ENCODE measurements at regions not wholly inside any gene's neighbourhood (a gene's known extent, or its start where the extent isn't known, plus 50 kb on each side); places are given as distances from the start of the nearest gene placed in this dataset.

DNA sequence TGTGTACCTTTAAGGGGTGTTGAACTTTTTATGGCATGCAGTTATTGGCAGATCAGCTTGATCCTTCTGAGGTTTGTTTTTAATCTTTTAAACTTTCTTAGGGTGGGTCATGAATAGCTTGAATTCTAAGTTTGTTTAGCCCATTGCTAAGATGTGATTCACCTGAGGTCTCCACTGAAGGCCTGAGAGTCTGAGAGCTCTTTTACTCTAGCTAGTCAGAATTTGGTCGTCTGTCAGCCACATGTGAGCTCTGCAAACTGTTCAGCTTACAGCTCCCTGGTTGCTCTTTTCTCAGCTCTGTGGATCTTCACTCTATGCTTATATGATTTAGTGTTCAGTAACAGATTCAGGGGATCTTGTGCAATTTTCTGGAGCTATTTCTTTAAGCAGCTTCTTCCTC, 161.3 kb downstream of the ABHD5 start:
- no CpG with 5 or more reads among the region's 1 CpG for WGBS (ENCODE audit: insufficient coverage)
- no peak overlapping the region for H3K27ac Mint-ChIP-seq
- Histone ChIP-seq H4K20me1 (ENCODE audit: control insufficient read depth, insufficient read depth, low read length, poor library complexity, severe bottlenecking) (no peaks in the 10 kb centered on the region), H3K27me3 (replicated peaks in 1 of 4; ENCODE audit: control extremely low read depth in 1 of 4, control insufficient read depth in 3 of 4, insufficient read depth in 4 of 4, low read length in 3 of 4) (peaks cover 0 to 25% (median 10%) of the 10 kb centered on the region in 4 experiments), H2AFZ (ENCODE audit: insufficient read depth, low read depth, low read length, poor library complexity, severe bottlenecking) (no peak overlapping the region), H3K27ac (ENCODE audit: low read length in 2 of 2) (no peak overlapping the region), H3K4me3 (ENCODE audit: control extremely low read depth in 1 of 5, extremely low read depth in 1 of 5, insufficient read depth in 1 of 5, low read depth in 2 of 5, low read length in 4 of 5) (no peak overlapping the region), H3K79me2 (ENCODE audit: control insufficient read depth, insufficient read depth, low read length) (no peaks in the 10 kb centered on the region), H3K9ac (ENCODE audit: low read length) (no peak overlapping the region), H3K9me3 (ENCODE audit: control extremely low read depth in 1 of 3, control insufficient read depth in 2 of 3, insufficient read depth in 1 of 3, low read length in 2 of 3) (peaks cover 0 to 2% (median 0%) of the 10 kb centered on the region in 3 donors), H3K36me3 (replicated peaks in 1 of 2; ENCODE audit: control extremely low read depth in 1 of 2, control insufficient read depth in 1 of 2, extremely low read depth in 1 of 2, insufficient read depth in 2 of 2, low read length in 1 of 2) (no peaks in the 10 kb centered on the region), H3K4me2 (replicated peaks; ENCODE audit: low read depth, low read length, poor library complexity, severe bottlenecking) (no peak overlapping the region), H3K4me1 (ENCODE audit: control insufficient read depth in 2 of 2, insufficient read depth in 2 of 2, low read length in 2 of 2) (peaks cover 0 to 4% of the 10 kb centered on the region in 2 donors)
- H3K9me3 Mint-ChIP-seq (ENCODE audit: insufficient read depth): peaks cover 4% of the 10 kb centered on the region
- no peak for TF ChIP-seq CTCF (IDR thresholded peaks at IDR 0.05)
- no peak for TF ChIP-seq EZH2 (IDR thresholded peaks at IDR 0.05; ENCODE audit: borderline replicate concordance, insufficient read depth, low read depth, low read length, poor library complexity, severe bottlenecking)
- ChIA-PET CTCF (interaction anchor here (0.7 to 1.4 kb wide), 4 partner anchors 13 to 349 kb away, joined by 3 read pairs; no protein-coding TSS in a partner anchor), POLR2A (no interaction called here)
- ATAC-seq (ENCODE audit: low read depth) (no peak), DNase-seq (no peak)
- H3K27me3 Mint-ChIP-seq: peaks cover 43% of the 10 kb centered on the region
- intact Hi-C loops (cut with micrococcal nuclease): no loop called here
- peaks cover 3% of the 10 kb centered on the region for H3K4me1 Mint-ChIP-seq
- H3K4me3 Mint-ChIP-seq: no peak overlapping the region

- ATAC-seq (ENCODE audit: low read depth): no peak
- TF ChIP-seq CTCF (IDR thresholded peaks at IDR 0.05) (no peak), EZH2 (IDR thresholded peaks at IDR 0.05; ENCODE audit: borderline replicate concordance, insufficient read depth, low read depth, low read length, poor library complexity, severe bottlenecking) (no peak)
Measured at GRCh38 chr3:43854283-43854682, 163.5 kb downstream of the ABHD5 start.

More at GRCh38 chr3:43854283-43854682, 163.5 kb downstream of the ABHD5 start:
- H3K9me3 Mint-ChIP-seq (ENCODE audit: insufficient read depth): peaks cover 2% of the 10 kb centered on the region
- no peak overlapping the region for H3K4me2 ChIP-seq (replicated peaks; ENCODE audit: low read depth, low read length, poor library complexity, severe bottlenecking)
- DNase-seq: no peak
- H3K79me2 ChIP-seq (ENCODE audit: control insufficient read depth, insufficient read depth, low read length): no peaks in the 10 kb centered on the region
- ChIA-PET CTCF (interaction anchor here (0.6 to 2.4 kb wide), 3 partner anchors 201 to 345 kb away, joined by 3 to 51 read pairs (median 4); no protein-coding TSS in a partner anchor), POLR2A (interaction anchor here (0.5 kb wide), 1 partner anchor 45 kb away, joined by 7 read pairs; no protein-coding TSS in a partner anchor)
- H3K27ac Mint-ChIP-seq: no peak overlapping the region
- H3K4me3 Mint-ChIP-seq: no peak overlapping the region
- peaks cover 0 to 4% of the 10 kb centered on the region in 2 donors for H3K4me1 ChIP-seq (ENCODE audit: control insufficient read depth in 2 of 2, insufficient read depth in 2 of 2, low read length in 2 of 2)
- H3K36me3 ChIP-seq (replicated peaks in 1 of 2; ENCODE audit: control extremely low read depth in 1 of 2, control insufficient read depth in 1 of 2, extremely low read depth in 1 of 2, insufficient read depth in 2 of 2, low read length in 1 of 2): no peaks in the 10 kb centered on the region
- no peak overlapping the region for H3K9ac ChIP-seq (ENCODE audit: low read length)
- no peak overlapping the region for H3K4me3 ChIP-seq (ENCODE audit: control extremely low read depth in 1 of 5, extremely low read depth in 1 of 5, insufficient read depth in 1 of 5, low read depth in 2 of 5, low read length in 4 of 5)
- intact Hi-C loops (cut with micrococcal nuclease): no loop called here
- H3K27me3 ChIP-seq (replicated peaks in 1 of 4; ENCODE audit: control extremely low read depth in 1 of 4, control insufficient read depth in 3 of 4, insufficient read depth in 4 of 4, low read length in 3 of 4): peaks cover 0 to 29% (median 10%) of the 10 kb centered on the region in 4 experiments
- H2AFZ ChIP-seq (ENCODE audit: insufficient read depth, low read depth, low read length, poor library complexity, severe bottlenecking): no peak overlapping the region
- no peak overlapping the region for H3K27ac ChIP-seq (ENCODE audit: low read length in 2 of 2)
- H4K20me1 ChIP-seq (ENCODE audit: control insufficient read depth, insufficient read depth, low read length, poor library complexity, severe bottlenecking): no peaks in the 10 kb centered on the region
- H3K9me3 ChIP-seq (ENCODE audit: control extremely low read depth in 1 of 3, control insufficient read depth in 2 of 3, insufficient read depth in 1 of 3, low read length in 2 of 3): peaks cover 0 to 2% (median 0%) of the 10 kb centered on the region in 3 donors
- WGBS (ENCODE audit: insufficient coverage): 100% methylated on average over 1 of the region's 2 CpGs
- peaks cover 63% of the 10 kb centered on the region for H3K27me3 Mint-ChIP-seq
- H3K4me1 Mint-ChIP-seq: peaks cover 3% of the 10 kb centered on the region
